ENCODE measurements at regions not wholly inside any gene's neighbourhood (a gene's known extent, or its start where the extent isn't known, plus 50 kb on each side); places are given as distances from the start of the nearest gene placed in this dataset.
"Not testable (repeated sequence)": the region's sequence is repeated elsewhere in the genome, so short reads cannot be mapped to it uniquely, and the experiment has no call there.

DNA sequence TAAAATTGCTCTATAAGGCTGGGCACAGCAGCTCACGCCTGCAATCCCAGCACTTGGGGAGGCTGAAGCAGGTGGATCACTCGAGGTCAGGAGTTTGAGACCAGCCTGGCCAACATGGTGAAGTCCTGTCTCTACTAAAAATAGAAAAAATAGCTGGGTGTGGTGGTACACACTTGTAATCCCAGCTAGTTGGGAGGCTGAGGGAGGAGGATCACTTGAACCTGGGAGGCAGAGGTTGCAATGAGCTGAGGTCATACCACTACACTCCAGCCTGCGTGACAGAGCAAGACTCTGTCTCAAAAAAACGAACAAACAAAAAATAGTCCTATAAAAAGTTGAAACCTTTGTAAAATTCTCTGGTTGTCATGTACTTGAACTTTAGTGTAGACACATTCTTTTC is 93.0 kb upstream of the KIF26B start:
- not testable (repeated sequence) for TF ChIP-seq ZSCAN29 (IDR thresholded peaks at IDR 0.05); TCF7 (IDR thresholded peaks at IDR 0.05; ENCODE audit: borderline replicate concordance); KAT2A (conservative IDR thresholded peaks at IDR 0.05; ENCODE audit: control insufficient read depth, low read depth, low read length); MXI1 (IDR thresholded peaks at IDR 0.05; ENCODE audit: low read depth, low read length); NFIC (IDR thresholded peaks at IDR 0.05; ENCODE audit: low read depth, low read length)
- TF ChIP-seq, protein P1, sequence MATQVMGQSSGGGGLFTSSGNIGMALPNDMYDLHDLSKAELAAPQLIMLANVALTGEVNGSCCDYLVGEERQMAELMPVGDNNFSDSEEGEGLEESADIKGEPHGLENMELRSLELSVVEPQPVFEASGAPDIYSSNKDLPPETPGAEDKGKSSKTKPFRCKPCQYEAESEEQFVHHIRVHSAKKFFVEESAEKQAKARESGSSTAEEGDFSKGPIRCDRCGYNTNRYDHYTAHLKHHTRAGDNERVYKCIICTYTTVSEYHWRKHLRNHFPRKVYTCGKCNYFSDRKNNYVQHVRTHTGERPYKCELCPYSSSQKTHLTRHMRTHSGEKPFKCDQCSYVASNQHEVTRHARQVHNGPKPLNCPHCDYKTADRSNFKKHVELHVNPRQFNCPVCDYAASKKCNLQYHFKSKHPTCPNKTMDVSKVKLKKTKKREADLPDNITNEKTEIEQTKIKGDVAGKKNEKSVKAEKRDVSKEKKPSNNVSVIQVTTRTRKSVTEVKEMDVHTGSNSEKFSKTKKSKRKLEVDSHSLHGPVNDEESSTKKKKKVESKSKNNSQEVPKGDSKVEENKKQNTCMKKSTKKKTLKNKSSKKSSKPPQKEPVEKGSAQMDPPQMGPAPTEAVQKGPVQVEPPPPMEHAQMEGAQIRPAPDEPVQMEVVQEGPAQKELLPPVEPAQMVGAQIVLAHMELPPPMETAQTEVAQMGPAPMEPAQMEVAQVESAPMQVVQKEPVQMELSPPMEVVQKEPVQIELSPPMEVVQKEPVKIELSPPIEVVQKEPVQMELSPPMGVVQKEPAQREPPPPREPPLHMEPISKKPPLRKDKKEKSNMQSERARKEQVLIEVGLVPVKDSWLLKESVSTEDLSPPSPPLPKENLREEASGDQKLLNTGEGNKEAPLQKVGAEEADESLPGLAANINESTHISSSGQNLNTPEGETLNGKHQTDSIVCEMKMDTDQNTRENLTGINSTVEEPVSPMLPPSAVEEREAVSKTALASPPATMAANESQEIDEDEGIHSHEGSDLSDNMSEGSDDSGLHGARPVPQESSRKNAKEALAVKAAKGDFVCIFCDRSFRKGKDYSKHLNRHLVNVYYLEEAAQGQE (IDR thresholded peaks at IDR 0.05; ENCODE audit: low read depth, low read length): not testable (repeated sequence)
